Stimulated activated CD4-positive, alpha-beta T cell treated with anti-CD3 and anti-CD28 coated beads, Interleukin-15, amount 100 ng/mL, for 24 hours (primary cell): ENCODE measurements at regions not wholly inside any gene's neighbourhood (a gene's known extent, or its start where the extent isn't known, plus 50 kb on each side); places are given as distances from the start of the nearest gene placed in this dataset.
"Not testable (repeated sequence)": the region's sequence is repeated elsewhere in the genome, so short reads cannot be mapped to it uniquely, and the experiment has no call there.

ENCODE experiments used
- DNase-seq: peaks from one replicate; pipeline ENCODE4 v3.0.0-alpha.2; 2020

GRCh38 chr3:30452446-30452845, 154.0 kb upstream of the TGFBR2 start:
- no peak for DNase-seq

DNA sequence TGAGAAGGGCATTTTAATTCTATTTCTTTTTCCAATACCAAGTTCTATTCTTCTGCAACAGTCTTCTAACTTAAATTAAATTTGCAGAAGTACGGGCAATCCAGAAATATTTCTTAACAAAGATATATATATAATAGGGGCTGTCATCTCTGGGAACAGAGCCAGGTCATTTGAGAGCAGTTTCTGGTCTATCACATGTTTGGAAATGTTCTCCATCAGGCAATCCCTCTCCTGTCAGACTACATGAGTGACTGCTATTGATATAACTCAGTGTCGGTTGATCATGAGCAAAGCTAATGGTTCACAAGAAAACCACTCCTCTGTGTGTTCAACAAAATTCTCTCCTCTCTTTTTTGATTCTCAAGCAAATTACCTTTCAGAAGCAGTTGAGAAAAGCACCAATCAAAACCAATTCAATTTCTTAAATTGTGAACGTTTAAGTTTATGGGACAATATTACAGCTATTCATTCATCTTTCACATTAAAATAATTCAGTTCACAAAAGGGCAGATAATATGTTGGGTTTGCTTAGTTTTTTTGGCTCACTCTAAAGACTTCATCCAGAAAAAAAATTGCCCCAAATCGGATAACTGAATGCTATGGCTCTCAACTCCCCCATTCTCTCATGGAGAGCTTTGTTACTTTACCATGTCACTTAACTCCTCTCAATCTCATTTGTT, 152.9 kb upstream of the TGFBR2 start:
- DNase-seq, result no peak

DNA sequence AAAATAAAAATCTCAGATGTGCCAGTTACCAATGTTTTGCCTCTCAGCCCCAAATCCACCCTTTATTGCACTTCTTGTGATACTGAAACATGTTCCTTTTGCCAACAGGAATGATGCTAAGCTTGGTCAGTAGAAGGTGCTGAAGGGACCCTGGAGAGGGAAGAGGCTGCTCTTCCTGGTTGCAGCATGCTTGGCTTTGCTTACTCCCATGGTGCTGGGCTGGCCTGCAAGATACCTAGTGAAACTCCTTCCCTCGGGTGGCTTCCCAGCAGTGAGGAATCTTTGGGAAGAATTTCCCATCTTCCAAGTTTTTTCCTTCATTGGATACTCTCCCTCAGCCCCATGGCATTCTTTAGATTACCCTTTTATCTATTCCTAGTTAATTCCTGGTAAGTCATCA, 151.8 kb upstream of the TGFBR2 start:
- DNase-seq, result no peak

DNA sequence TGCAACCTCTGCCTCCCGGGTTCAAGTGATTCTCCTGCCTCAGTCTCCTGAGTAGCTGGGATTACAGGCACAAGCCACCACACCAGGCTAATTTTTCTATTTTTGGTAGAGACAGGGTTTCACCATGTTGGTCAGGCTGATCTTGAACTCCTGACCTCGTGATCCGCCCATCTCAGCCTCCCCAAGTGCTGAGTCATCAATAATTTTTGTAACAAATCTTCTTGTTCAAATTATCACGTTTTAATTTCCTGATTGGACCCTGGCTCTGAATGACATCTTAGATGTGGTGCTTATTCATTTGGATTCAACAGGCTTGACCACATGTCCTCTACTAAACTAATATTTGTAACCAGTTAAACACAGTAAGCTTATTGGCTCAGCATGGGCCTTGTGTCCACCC, 151.3 kb upstream of the TGFBR2 start:
- DNase-seq, result not testable (repeated sequence)

DNA sequence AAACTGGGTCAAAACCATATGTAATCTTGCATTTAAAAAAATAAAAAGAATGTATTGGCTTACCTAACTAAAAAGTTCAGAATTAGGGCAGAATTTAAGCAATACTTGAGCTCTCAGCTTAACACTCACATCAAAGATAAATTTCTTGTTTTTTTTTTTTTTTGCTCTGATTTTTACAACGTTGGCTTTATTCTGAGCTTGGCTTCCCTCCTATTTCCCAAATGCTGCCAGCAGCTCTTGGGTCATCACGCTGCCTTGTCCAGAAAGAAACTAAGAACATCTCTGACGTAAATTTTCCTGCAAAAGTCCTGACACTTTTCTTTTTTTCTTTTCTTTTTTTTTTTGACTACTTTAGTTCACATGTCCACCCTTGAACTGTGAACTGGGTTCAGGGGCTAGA, 150.6 kb upstream of the TGFBR2 start:
- DNase-seq, result no peak

GRCh38 chr3:30456264-30456663, 150.1 kb upstream of the TGFBR2 start:
- no peak for DNase-seq

- DNase-seq, result no peak
These were observed 149.3 kb upstream of the TGFBR2 start for GRCh38 chr3:30457081-30457480.

DNA sequence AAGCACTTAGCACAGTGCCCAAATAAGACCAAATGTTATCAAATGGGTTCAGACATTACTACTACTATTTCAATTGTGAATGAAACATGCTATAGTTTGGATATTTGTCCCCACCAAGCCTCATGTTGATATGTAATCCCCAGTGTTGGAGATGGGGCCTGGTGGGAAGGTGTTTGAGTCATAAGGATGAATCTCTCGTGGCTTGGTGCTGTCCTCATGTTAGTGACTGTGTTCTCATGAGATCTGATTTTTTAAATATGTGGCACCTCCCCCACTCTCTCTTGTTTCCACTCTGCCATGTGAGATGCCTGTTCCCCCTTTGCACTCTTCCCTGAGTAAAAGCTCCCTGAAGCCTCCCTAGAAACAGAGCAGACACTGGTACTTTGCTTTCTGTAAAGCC, 148.7 kb upstream of the TGFBR2 start:
- no peak for DNase-seq

- no peak for DNase-seq
These were observed 147.8 kb upstream of the TGFBR2 start for GRCh38 chr3:30458376-30459171.

DNA sequence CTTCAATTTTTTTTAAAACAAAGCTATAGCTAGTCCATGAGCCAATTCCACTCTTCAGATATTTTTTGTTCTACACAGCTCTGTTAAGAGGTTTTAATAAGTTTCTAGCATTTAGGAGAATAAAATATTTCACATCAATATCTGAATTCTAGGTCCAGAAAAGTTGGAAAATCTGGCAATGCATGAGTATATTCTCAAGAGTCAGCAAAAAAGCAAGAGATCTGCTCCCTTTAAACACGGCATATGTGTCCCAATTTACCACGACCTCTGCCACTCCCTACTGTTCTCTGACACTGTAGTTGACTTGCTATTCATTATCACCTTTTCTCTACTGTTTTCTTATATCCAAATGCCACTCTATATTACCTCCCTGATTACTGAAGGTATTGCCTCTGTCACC, 145.1 kb upstream of the TGFBR2 start:
- DNase-seq, result no peak

GRCh38 chr3:30462721-30463470, 143.5 kb upstream of the TGFBR2 start:
- no peak for DNase-seq

DNA sequence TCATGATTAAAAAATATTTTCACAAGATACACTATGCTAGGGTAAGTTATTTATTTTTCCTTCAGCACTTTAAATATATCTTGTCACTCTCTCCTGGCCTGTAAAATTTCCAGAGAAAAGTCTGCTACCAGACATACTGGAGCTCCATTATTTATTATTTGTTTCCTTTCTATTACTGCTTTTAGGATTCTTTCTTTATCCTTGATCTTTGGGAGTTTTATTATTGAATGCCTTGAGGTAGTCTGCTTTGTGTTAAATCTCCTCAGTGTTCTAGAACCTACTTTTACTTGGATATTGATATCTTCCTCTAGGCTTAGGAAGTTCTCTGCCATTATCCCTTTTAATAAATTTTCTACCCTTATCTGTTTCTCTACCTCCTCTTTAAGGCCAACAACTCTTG, 142.0 kb upstream of the TGFBR2 start:
- DNase-seq, result no peak

GRCh38 chr3:30465454-30465853, 140.9 kb upstream of the TGFBR2 start:
- no peak for DNase-seq

DNA sequence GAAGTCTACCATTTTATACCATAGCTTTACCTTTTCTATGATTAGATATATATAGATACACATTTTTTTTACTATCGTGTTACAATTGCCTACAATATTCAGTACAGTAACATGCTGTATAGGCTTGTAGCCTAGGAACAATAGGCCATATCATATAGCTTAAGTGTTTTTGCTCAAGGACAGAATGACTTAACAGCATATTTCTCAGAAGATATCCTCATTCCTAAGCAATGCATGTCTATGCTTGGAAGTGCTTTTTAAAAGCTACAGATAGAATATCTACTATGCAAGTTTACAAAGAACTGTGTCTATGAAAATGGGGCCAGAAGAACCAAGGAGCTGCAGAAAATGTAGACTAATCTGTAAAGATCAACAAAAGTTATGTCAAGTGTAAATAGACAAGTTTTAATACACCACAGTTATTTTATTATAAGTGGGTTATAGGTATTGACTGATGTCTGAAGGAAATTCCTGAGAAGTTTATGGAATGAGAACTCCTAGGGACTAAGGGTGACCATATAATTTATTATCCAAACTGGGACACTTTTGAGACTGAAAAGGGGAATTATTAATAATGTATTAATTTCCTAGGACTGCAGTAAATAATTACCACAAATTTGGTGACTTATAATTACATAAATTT, 138.7 kb upstream of the TGFBR2 start:
- DNase-seq, result no peak

DNA sequence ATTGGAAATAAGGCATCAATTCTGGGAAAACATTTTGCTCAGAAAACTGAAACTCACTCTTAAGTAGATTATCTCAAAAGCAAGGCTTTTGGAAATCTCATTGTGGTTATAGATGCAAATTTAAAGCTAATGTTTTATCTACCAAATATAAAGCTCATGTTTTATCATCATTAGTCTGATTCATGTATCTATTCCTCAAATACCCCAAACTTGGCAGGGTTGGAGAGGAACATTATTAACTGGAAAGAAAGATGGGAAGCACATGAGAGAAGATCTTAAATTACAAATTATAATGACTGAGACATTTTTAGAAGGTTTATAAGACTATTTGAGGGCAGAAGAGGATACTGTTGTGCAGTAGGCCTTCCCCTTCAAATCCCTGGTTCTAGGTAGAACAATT, 137.3 kb upstream of the TGFBR2 start:
- no peak for DNase-seq

GRCh38 chr3:30470496-30470895, 135.9 kb upstream of the TGFBR2 start:
- no peak for DNase-seq

DNA sequence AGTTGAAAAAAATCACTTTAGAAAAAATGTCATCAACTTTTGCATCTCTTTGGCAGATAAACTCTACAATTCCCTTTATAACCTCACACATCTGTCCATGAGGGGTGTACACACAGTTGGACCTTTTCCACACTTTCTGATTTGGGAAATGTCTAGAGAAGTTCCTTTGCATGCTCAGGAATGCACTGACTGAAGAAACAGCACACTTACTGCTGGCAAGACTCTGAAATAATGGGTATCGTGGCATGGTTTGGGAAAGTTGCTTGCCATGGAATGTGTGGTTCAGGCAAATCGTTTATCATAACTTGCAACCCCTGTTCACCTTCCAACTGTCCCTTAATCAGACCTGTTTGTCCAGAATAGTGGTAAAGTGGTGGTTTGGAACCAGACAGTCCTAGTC, 135.3 kb upstream of the TGFBR2 start:
- no peak for DNase-seq

DNA sequence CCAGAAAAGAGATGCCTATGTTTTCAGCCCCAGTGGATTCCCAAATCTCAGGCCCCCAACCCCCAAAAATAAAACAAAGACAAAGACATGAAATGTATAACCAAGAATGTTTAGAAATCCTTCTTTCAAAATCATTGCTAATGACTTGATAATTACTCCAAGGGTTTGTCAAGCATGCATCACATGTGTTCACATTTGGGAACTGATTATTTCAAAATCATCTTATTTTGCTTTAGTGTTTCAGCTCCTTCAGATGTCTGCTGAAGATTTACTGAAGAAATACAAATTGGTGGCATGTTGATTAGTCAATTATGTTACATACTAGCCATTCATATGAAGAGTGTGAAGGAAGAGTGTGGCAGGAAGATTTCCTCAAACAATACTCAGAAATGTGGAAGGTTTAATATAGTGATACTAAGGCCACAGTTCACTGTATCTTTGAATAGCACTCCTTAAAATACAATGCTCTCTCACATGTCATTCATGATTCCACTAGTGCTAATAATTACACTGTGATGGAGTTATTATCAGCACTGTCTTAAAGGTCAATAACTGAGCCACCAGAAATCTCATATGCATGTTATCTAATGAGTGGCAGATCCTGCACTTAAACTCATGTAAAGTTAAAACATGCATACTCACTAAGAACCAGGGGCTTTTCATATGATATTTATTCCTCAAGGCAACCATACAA, 134.5 kb upstream of the TGFBR2 start:
- no peak for DNase-seq

- no peak for DNase-seq
These were observed 132.9 kb upstream of the TGFBR2 start for GRCh38 chr3:30473374-30474051.

GRCh38 chr3:30474371-30474770, 132.0 kb upstream of the TGFBR2 start:
- no peak for DNase-seq

- DNase-seq, result peak; percentile 29
These were observed 131.2 kb upstream of the TGFBR2 start for GRCh38 chr3:30475038-30475808.
